Sciatic nerve (tissue), 2 donors: ENCODE measurements at regions not wholly inside any gene's neighbourhood (a gene's known extent, or its start where the extent isn't known, plus 50 kb on each side); places are given as distances from the start of the nearest gene placed in this dataset.
"Not testable (repeated sequence)": the region's sequence is repeated elsewhere in the genome, so short reads cannot be mapped to it uniquely, and the experiment has no call there.

Experiments
- ATAC-seq: fragments of 200-7000 bp; cut with Tn5 transposase; one replicate; pipeline ENCODE4 v1.9.1; 2020; ENCODE audit warnings: mild to moderate bottlenecking, moderate library complexity
- DNase-seq: peaks from one replicate; pipeline ENCODE4 v3.0.0-alpha.2; 2020; ENCODE audit warnings: low spot score
- intact Hi-C: fragments of 100-400 bp; cut with DNase I; formaldehyde crosslinking; loops from one replicate; pipeline ENCODE4 v1.14.2; 2022
- donor health status: DM: no; HTN: no; CAD: no.
- donor health status: DM: no; HTN: no; CAD: no.

DNA sequence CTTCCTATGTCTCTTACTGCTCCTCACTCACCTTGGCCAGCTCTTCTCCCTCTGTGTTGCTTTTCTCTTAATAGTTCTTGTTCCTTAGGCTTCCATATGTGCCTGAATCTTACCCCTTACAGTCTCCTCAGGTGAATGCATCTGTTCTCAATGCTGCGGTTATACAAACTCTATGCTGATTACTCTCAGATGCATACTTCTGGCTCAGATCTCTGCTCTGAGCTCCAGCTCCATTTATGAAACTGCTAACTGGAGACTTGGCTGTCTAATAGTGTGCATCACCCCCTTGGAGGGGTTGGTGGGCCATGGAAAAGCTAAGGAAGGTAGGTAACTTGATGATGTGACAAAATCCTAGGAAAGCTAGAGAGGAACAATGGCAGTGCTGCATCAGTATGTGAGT, 422.5 kb downstream of the TMEM135 start:
- intact Hi-C loops, result no loop called here
- no peak for ATAC-seq

GRCh38 chr11:87459351-87459750, 421.6 kb downstream of the TMEM135 start:
- ATAC-seq (no peak), DNase-seq (no peak)
- intact Hi-C loops, result no loop called here

More for the DNA sequence above, 422.5 kb downstream of the TMEM135 start:
- DNase-seq, result no peak

DNA sequence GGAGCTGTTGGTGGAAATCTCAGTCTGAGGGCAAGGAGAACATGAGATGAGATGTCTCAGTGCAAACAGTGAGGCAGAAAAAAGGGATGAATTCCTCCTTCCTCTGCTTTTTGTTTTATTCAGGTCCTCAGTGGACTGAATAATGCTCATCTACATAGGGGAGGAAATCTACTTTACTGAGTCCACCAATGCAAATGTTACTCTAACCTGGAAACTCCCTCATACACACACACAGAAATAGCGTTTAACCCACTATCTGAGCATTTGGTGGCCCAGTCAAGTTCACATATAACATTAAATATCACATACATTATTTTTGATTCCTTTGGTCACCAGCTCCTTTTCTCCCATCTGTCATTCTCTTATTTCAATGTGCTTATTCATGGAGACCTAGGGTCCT, 418.8 kb downstream of the TMEM135 start:
- ATAC-seq (no peak), DNase-seq (no peak)
- intact Hi-C loops, result no loop called here

DNA sequence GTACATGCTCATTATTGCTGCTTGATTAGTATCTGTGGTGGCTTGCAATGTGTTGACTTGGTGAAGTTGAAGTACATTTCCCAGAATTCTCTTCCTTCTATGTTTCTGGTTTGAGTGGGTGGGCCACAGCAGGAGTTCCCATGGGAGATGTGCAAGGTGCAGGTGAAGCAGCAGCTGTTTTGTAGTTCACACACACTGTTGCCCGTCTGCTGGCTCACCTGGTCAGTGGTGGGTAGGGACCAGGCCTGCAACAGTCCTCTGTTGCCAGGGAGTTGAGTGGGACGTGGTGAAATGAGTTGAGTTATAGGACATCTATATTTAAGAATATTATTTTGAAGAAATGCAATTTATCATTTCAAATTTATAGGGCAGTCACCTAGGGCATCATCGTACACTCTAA, 417.4 kb downstream of the TMEM135 start:
- ATAC-seq (no peak), DNase-seq (no peak)
- intact Hi-C loops, result no loop called here

GRCh38 chr11:87454241-87454640, 416.5 kb downstream of the TMEM135 start:
- intact Hi-C loops, result no loop called here
- ATAC-seq, result no peak
- DNase-seq, result no peak

DNA sequence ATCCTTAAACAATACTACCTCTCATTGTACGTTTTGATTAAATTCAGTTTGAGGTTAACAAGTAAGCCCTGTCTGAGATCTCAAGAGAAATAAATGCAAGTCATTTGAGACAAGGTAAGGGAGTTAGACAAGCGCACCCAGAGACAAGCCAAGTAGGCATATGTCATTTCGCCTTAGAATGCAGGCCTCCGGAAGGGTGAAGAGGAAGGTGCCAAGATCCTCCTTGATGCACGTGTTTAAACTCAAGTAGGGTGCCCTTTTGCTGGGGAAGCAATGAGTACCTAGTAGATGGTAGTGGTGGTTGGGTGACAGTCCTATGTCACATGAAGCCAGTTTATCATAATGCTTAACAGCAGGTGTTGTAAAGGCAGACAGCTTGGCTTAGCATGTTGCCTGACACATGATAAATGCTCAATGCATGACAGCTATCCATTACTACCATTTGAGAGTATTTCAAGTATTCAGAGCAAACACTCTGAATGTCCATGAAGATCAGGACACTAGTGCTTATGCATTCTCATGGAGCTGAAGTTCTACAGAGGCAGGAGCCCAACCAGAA, 415.9 kb downstream of the TMEM135 start:
- no peak for DNase-seq
- no peak for ATAC-seq
- intact Hi-C loops, result no loop called here

- ATAC-seq, DNase-seq, intact Hi-C loops: not testable (repeated sequence)
Observed at GRCh38 chr11:87452025-87452424, 414.3 kb downstream of the TMEM135 start.

- DNase-seq, result no peak
- ATAC-seq, result no peak
- intact Hi-C loops, result no loop called here
Observed at GRCh38 chr11:87451395-87451794, 413.7 kb downstream of the TMEM135 start.

DNA sequence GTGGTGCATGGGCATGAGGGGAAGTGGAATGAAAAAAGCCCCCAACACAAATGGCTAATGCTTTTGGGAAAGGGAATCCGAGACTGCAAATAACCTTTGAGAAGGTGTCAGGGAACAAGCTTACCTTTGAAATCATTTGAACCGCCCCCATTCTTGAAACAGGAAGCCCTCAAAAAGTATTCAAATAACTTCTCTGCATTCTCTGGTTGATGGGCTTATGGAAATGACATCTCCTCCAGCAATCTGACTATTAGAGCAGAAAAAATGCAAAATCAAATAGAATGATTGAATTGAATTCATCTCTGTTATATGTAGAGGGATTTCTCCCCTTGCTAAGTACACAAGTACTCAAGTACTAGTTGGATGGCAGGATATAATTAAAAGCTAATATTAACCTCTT, 409.9 kb downstream of the TMEM135 start:
- no peak for ATAC-seq
- no peak for DNase-seq
- intact Hi-C loops, result no loop called here

GRCh38 chr11:87444993-87445392, 407.3 kb downstream of the TMEM135 start:
- intact Hi-C loops, result no loop called here
- no peak for DNase-seq
- no peak for ATAC-seq

- DNase-seq, result no peak
- ATAC-seq, result no peak
Observed at GRCh38 chr11:87443707-87444106, 406.0 kb downstream of the TMEM135 start.

GRCh38 chr11:87440076-87440770, 402.5 kb downstream of the TMEM135 start:
- no peak for ATAC-seq
- DNase-seq, result no peak
- intact Hi-C loops, result no loop called here

More at GRCh38 chr11:87443707-87444106, 406.0 kb downstream of the TMEM135 start:
- intact Hi-C loops, result no loop called here

- ATAC-seq (no peak), DNase-seq (no peak)
- intact Hi-C loops, result no loop called here
Observed at GRCh38 chr11:87438416-87438815, 400.7 kb downstream of the TMEM135 start.

GRCh38 chr11:87437844-87438223, 400.1 kb downstream of the TMEM135 start:
- ATAC-seq (no peak), DNase-seq (no peak)
- intact Hi-C loops, result no loop called here

GRCh38 chr11:87437133-87437843, 399.6 kb downstream of the TMEM135 start:
- intact Hi-C loops, result no loop called here
- DNase-seq, result no peak

DNA sequence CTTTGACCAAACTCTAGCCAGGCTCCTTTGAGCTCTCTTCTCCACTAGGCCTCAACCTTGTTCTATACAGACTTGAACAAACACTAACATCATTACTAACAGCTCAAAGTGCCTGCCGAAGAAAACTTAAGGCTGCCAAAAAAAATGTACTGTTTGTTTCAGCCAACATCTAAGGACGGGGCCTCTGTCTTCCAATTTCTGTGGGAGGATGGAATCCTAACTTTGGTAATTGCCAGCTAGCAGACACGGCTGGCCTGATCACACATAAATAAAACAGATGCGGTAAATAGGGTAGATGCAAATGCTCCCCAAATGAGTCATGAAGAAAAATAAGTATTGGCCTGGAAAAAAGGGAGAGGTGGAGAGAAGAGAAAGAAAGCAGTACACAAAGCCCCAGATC, 394.3 kb downstream of the TMEM135 start:
- ATAC-seq, result no peak
- intact Hi-C loops, result no loop called here
- no peak for DNase-seq

More at GRCh38 chr11:87437133-87437843, 399.6 kb downstream of the TMEM135 start:
- ATAC-seq, result no peak

DNA sequence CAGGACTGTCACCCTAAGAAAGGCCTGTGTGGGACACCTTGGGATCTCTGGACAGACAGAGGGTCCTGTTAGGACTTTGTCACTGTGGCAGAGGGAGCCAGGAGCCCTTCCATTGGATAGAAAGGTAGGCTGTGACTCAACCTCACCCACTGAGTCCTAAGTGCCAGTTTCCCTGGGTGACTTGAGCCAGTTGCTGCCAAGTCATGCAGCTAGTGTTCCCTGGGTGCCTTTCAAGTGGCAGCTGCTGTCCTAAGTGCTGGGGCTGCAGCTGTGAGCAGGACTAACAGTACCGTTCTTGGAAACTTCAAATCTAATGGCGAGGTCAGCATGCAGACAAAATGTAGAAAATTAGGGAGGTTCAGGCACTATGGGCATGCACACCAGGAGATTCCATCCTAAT, 393.7 kb downstream of the TMEM135 start:
- intact Hi-C loops, result no loop called here
- ATAC-seq (no peak), DNase-seq (no peak)

DNA sequence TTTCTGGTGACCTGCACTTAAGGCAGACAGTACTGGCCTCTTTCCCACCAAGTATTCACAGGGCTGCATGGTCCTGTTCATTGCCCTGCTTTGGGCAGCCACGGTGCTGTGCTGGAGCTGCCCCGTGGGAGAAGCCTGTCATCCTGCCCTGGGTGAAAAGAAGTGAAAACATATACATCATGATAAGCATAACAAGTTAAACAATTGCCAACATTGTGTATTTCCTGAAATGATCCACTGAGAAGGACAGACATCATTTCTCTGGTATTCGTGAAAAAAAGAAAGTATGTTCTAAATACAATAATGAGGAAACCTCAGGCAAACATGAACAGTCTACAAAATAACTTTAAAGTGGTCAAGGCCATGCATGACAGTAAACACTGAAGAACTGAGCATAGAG, 393.1 kb downstream of the TMEM135 start:
- DNase-seq (no peak), ATAC-seq (no peak)
- intact Hi-C loops, result no loop called here

- no peak for DNase-seq
- ATAC-seq, result no peak
- intact Hi-C loops, result no loop called here
Observed at GRCh38 chr11:87429996-87430395, 392.3 kb downstream of the TMEM135 start.

DNA sequence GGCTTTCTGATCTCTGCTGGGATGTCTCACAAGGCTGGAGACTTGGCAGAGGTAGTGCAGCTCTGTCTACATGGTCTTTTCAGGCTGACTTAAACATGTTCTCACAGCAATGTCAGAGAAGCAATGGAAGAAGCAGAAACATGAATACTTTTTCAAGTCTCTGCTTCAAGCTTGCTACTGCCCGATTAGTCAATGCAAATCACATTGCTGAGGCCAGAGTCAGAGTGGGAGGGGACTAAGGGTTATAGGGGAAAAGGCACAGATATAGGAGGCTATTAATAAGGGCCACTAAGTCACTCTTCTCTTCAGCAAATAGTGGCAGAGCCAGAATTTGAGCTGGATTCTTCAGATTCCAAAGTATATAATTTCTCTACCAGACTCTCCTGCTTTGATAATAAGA, 390.5 kb downstream of the TMEM135 start:
- no peak for DNase-seq
- intact Hi-C loops, result no loop called here
- ATAC-seq, result no peak
